ENCODE measurements at regions not wholly inside any gene's neighbourhood (a gene's known extent, or its start where the extent isn't known, plus 50 kb on each side); places are given as distances from the start of the nearest gene placed in this dataset.

GRCh38 chr9:13450723-13451122 is 171.2 kb upstream of the MPDZ start:
- TF ChIP-seq FOXK2 (IDR thresholded peaks at IDR 0.05) = no peak
- TF ChIP-seq LEF1 (IDR thresholded peaks at IDR 0.05; ENCODE audit: borderline replicate concordance) = no peak
- no peak for TF ChIP-seq BHLHE40 (IDR thresholded peaks at IDR 0.05; ENCODE audit: borderline replicate concordance)
- TF ChIP-seq FOXM1 (IDR thresholded peaks at IDR 0.05; ENCODE audit: borderline replicate concordance) = no peak
- TF ChIP-seq, protein P1, sequence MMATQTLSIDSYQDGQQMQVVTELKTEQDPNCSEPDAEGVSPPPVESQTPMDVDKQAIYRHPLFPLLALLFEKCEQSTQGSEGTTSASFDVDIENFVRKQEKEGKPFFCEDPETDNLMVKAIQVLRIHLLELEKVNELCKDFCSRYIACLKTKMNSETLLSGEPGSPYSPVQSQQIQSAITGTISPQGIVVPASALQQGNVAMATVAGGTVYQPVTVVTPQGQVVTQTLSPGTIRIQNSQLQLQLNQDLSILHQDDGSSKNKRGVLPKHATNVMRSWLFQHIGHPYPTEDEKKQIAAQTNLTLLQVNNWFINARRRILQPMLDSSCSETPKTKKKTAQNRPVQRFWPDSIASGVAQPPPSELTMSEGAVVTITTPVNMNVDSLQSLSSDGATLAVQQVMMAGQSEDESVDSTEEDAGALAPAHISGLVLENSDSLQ (IDR thresholded peaks at IDR 0.05) = no peak
- no peak for TF ChIP-seq FOXA1 (IDR thresholded peaks at IDR 0.05)
- no peak for TF ChIP-seq TARDBP (IDR thresholded peaks at IDR 0.05)
- no peak for TF ChIP-seq ZNF384 (IDR thresholded peaks at IDR 0.05)
- TF ChIP-seq ELF4 (IDR thresholded peaks at IDR 0.05) = no peak
- TF ChIP-seq ARNT (IDR thresholded peaks at IDR 0.05) = no peak
- TF ChIP-seq HDGF (IDR thresholded peaks at IDR 0.05; ENCODE audit: borderline replicate concordance) = no peak
- no peak for TF ChIP-seq SUZ12 (IDR thresholded peaks at IDR 0.05)

All from HEK293T (cell line).